Esophagus muscularis mucosa (tissue), 4 donors: ENCODE measurements at regions not wholly inside any gene's neighbourhood (a gene's known extent, or its start where the extent isn't known, plus 50 kb on each side); places are given as distances from the start of the nearest gene placed in this dataset.
"Not testable (repeated sequence)": the region's sequence is repeated elsewhere in the genome, so short reads cannot be mapped to it uniquely, and the experiment has no call there.

ENCODE experiments used
- DNase-seq: peaks from one replicate; pipeline ENCODE4 v3.0.0-alpha.2; 2017; ENCODE audit errors: extremely low spot score
- H3K27ac ChIP-seq, 4 donors: fragments of 200-600 bp; sonication (generic); replicated peaks in 1 of 4; 1 replicate in 3 of 4; 2 replicates in 1 of 4; pipeline ENCODE4 v1.5.1; 2016 to 2019; ENCODE audit warnings: mild to moderate bottlenecking in 1 of 4
- H3K27me3 ChIP-seq, 4 donors: fragments of 200-600 bp; sonication (generic); one replicate each; pipeline versions ENCODE4 v1.5.1 to v1.6.0; 2016 to 2019
- H3K36me3 ChIP-seq, 4 donors: fragments of 200-600 bp; sonication (generic); one replicate each; pipeline ENCODE4 v1.5.1; 2016 to 2019
- H3K4me1 ChIP-seq, 4 donors: fragments of 200-600 bp; sonication (generic); one replicate each; pipeline ENCODE4 v1.5.1; 2016 to 2019
- H3K4me3 ChIP-seq, 4 donors: fragments of 200-600 bp; sonication (generic); 1 replicate in 2 of 4; 2 replicates in 2 of 4; pipeline ENCODE4 v1.5.1; 2016 to 2019; ENCODE audit warnings: mild to moderate bottlenecking in 4 of 4, moderate library complexity in 1 of 4
- H3K9me3 ChIP-seq, 4 donors: fragments of 200-600 bp; sonication (generic); 1 replicate in 3 of 4; 2 replicates in 1 of 4; pipeline ENCODE4 v1.5.1; 2016 to 2019
- CTCF ChIP-seq, 3 experiments: fragments of 200-600 bp in 2 of 3; fragments of 450-650 bp in 1 of 3; sonication (generic) in 2 of 3; IDR thresholded peaks; one replicate each; pipeline ENCODE4 v1.5.1; 2017 to 2019; ENCODE audit warnings: antibody characterized with exemption in 3 of 3, mild to moderate bottlenecking in 2 of 3, moderate library complexity in 1 of 3
- EP300 ChIP-seq: sonication (generic); formaldehyde crosslinking; IDR thresholded peaks from one replicate; pipeline ENCODE4 v1.6.1; 2017; ENCODE audit warnings: antibody characterized with exemption
- POLR2A ChIP-seq: fragments of 450-650 bp; IDR thresholded peaks from one replicate; pipeline ENCODE4 v1.6.1; 2017; ENCODE audit warnings: antibody characterized with exemption, moderate library complexity, mild to moderate bottlenecking, low read depth
- POLR2AphosphoS5 ChIP-seq, 2 donors: sonication (generic); formaldehyde crosslinking; IDR thresholded peaks; one replicate each; pipeline ENCODE4 v1.6.1; 2017; ENCODE audit warnings: antibody characterized with exemption in 2 of 2
- WGBS: methylation state at CpG from one replicate; pipeline ENCODE4 v1.1.5; 2018; 5-methylcytosine and 5-hydroxymethylcytosine counted together
- intact Hi-C: fragments of 100-400 bp; cut with DNase I; formaldehyde crosslinking; loops from one replicate; pipeline ENCODE4 v1.15.1; 2023

- intact Hi-C loops, H3K9me3 ChIP-seq, H3K27me3 ChIP-seq, H3K4me3 ChIP-seq, H3K27ac ChIP-seq, DNase-seq, H3K36me3 ChIP-seq, H3K4me1 ChIP-seq: not testable (repeated sequence)
- WGBS, result no CpG with 5 or more reads among the region's 2 CpGs
- peak in 1 of 3 experiments; percentile 43 for TF ChIP-seq CTCF (IDR thresholded peaks at IDR 0.05)
These were observed 693.1 kb downstream of the CDY1 start for GRCh38 chrY:26315065-26315464.

- not testable (repeated sequence) for H3K27ac ChIP-seq, H3K36me3 ChIP-seq
- WGBS, result no CpG with 5 or more reads among the region's 2 CpGs
These were observed 697.7 kb downstream of the CDY1 start for GRCh38 chrY:26319488-26320202.

GRCh38 chrY:26322756-26323155 is 700.8 kb downstream of the CDY1 start:
- H3K27me3 ChIP-seq, intact Hi-C loops, H3K9me3 ChIP-seq, H3K36me3 ChIP-seq, H3K4me1 ChIP-seq, DNase-seq, H3K27ac ChIP-seq, H3K4me3 ChIP-seq: not testable (repeated sequence)
- WGBS, result no CpG with 5 or more reads among the region's 1 CpG

More at GRCh38 chrY:26319488-26320202, 697.7 kb downstream of the CDY1 start:
- DNase-seq, H3K9me3 ChIP-seq, H3K27me3 ChIP-seq, H3K4me3 ChIP-seq, intact Hi-C loops, H3K4me1 ChIP-seq: not testable (repeated sequence)

GRCh38 chrY:26352931-26353330 is 731.0 kb downstream of the CDY1 start:
- H3K27ac ChIP-seq, H3K36me3 ChIP-seq, DNase-seq, H3K4me3 ChIP-seq, H3K27me3 ChIP-seq, H3K9me3 ChIP-seq, H3K4me1 ChIP-seq, intact Hi-C loops: not testable (repeated sequence)

GRCh38 chrY:26354191-26354590 is 732.3 kb downstream of the CDY1 start:
- WGBS, result no CpG with 5 or more reads among the region's 1 CpG
- Histone ChIP-seq H3K36me3 (no peaks in the 10 kb centered on the region), H3K27me3 (no peaks in the 10 kb centered on the region), H3K4me3 (no peak overlapping the region), H3K27ac (no peak overlapping the region), H3K4me1 (no peaks in the 10 kb centered on the region), H3K9me3 (no peaks in the 10 kb centered on the region)
- no peak for DNase-seq
- intact Hi-C loops, result no loop called here
- TF ChIP-seq CTCF (IDR thresholded peaks at IDR 0.05), result no peak
- no peak for TF ChIP-seq EP300
- TF ChIP-seq POLR2AphosphoS5 (IDR thresholded peaks at IDR 0.05), result no peak
- TF ChIP-seq POLR2A, result no peak

GRCh38 chrY:26359869-26360268 is 738.0 kb downstream of the CDY1 start:
- H3K27ac ChIP-seq, H3K36me3 ChIP-seq, intact Hi-C loops, H3K9me3 ChIP-seq, H3K4me3 ChIP-seq, DNase-seq, H3K4me1 ChIP-seq, H3K27me3 ChIP-seq: not testable (repeated sequence)
- WGBS, result no CpG with 5 or more reads among the region's 5 CpGs

- H3K27ac ChIP-seq, H3K4me3 ChIP-seq, H3K9me3 ChIP-seq, intact Hi-C loops, DNase-seq, H3K4me1 ChIP-seq, H3K27me3 ChIP-seq, H3K36me3 ChIP-seq: not testable (repeated sequence)
- WGBS, result no CpG with 5 or more reads among the region's 1 CpG
These were observed 738.6 kb downstream of the CDY1 start for GRCh38 chrY:26360472-26360871.

- H3K27ac ChIP-seq, H3K4me3 ChIP-seq, H3K4me1 ChIP-seq, intact Hi-C loops, DNase-seq, H3K27me3 ChIP-seq, H3K9me3 ChIP-seq, H3K36me3 ChIP-seq: not testable (repeated sequence)
- no CpG with 5 or more reads among the region's 2 CpGs for WGBS
These were observed 741.5 kb downstream of the CDY1 start for GRCh38 chrY:26363442-26363841.

GRCh38 chrY:26366091-26366490 is 744.2 kb downstream of the CDY1 start:
- H3K4me3 ChIP-seq, intact Hi-C loops, DNase-seq, H3K27me3 ChIP-seq, H3K27ac ChIP-seq, H3K36me3 ChIP-seq, H3K9me3 ChIP-seq, H3K4me1 ChIP-seq: not testable (repeated sequence)
- no CpG with 5 or more reads among the region's 6 CpGs for WGBS

- H3K9me3 ChIP-seq, intact Hi-C loops, H3K4me1 ChIP-seq, H3K4me3 ChIP-seq, H3K27me3 ChIP-seq, DNase-seq, H3K27ac ChIP-seq, H3K36me3 ChIP-seq: not testable (repeated sequence)
- no CpG with 5 or more reads among the region's 1 CpG for WGBS
These were observed 750.6 kb downstream of the CDY1 start for GRCh38 chrY:26372480-26372879.
